ENCODE measurements at regions not wholly inside any gene's neighbourhood (a gene's known extent, or its start where the extent isn't known, plus 50 kb on each side); places are given as distances from the start of the nearest gene placed in this dataset.

- DNase-seq = no peak
- Mint-ChIP-seq H3K4me1 (no peaks in the 10 kb centered on the region), H3K4me3 (no peak overlapping the region), H3K36me3 (no peaks in the 10 kb centered on the region), H3K9me3 (peaks cover 0 to 8% (median 0%) of the 10 kb centered on the region in 7 donors), H3K27ac (no peak overlapping the region), H3K27me3 (peaks cover 5 to 8% (median 5%) of the 10 kb centered on the region in 3 donors)
- no peak for ATAC-seq (ENCODE audit: low read depth in 2 of 2)
These were observed 172.5 kb downstream of the MN1 start for GRCh38 chr22:27628891-27629631.

- Mint-ChIP-seq H3K4me3 (no peak overlapping the region), H3K4me1 (no peaks in the 10 kb centered on the region), H3K9me3 (peaks cover 0 to 8% (median 0%) of the 10 kb centered on the region in 7 donors), H3K36me3 (no peaks in the 10 kb centered on the region), H3K27ac (no peak overlapping the region), H3K27me3 (peaks cover 6 to 15% (median 11%) of the 10 kb centered on the region in 3 donors)
- DNase-seq = no peak
- no peak for ATAC-seq (ENCODE audit: low read depth in 2 of 2)
These were observed 171.5 kb downstream of the MN1 start for GRCh38 chr22:27629908-27630673.

- Mint-ChIP-seq H3K4me3 (no peak overlapping the region), H3K9me3 (peaks cover 0 to 8% (median 0%) of the 10 kb centered on the region in 7 donors), H3K27me3 (peaks cover 6 to 17% (median 11%) of the 10 kb centered on the region in 3 donors), H3K27ac (no peak overlapping the region), H3K36me3 (no peaks in the 10 kb centered on the region), H3K4me1 (no peaks in the 10 kb centered on the region)
- ATAC-seq (ENCODE audit: low read depth in 2 of 2) (no peak), DNase-seq (no peak)
These were observed 170.8 kb downstream of the MN1 start for GRCh38 chr22:27630754-27631153.

- peaks cover 0 to 8% (median 0%) of the 10 kb centered on the region in 7 donors for H3K9me3 Mint-ChIP-seq
- H3K27ac Mint-ChIP-seq = no peak overlapping the region
- H3K36me3 Mint-ChIP-seq = no peaks in the 10 kb centered on the region
- H3K4me3 Mint-ChIP-seq = no peak overlapping the region
- ATAC-seq (ENCODE audit: low read depth in 2 of 2) (no peak), DNase-seq (no peak)
- H3K4me1 Mint-ChIP-seq = no peaks in the 10 kb centered on the region
- H3K27me3 Mint-ChIP-seq = peaks cover 10 to 26% (median 11%) of the 10 kb centered on the region in 3 donors
These were observed 169.9 kb downstream of the MN1 start for GRCh38 chr22:27631641-27632040.

GRCh38 chr22:27632451-27633295 lies 168.9 kb downstream of the MN1 start:
- Mint-ChIP-seq H3K27me3 (peaks cover 10 to 28% (median 11%) of the 10 kb centered on the region in 3 donors), H3K4me3 (no peak overlapping the region), H3K36me3 (no peaks in the 10 kb centered on the region), H3K27ac (no peak overlapping the region), H3K4me1 (no peaks in the 10 kb centered on the region), H3K9me3 (peaks cover 0 to 8% (median 0%) of the 10 kb centered on the region in 7 donors)
- ATAC-seq (ENCODE audit: low read depth in 2 of 2) (no peak), DNase-seq (no peak)

GRCh38 chr22:27633296-27633871 lies 168.2 kb downstream of the MN1 start:
- Mint-ChIP-seq H3K4me3 (no peak overlapping the region), H3K9me3 (peaks cover 0 to 8% (median 0%) of the 10 kb centered on the region in 7 donors), H3K27ac (peak overlapping the region in 1 of 6 donors; percentile 65), H3K27me3 (peaks cover 10 to 28% (median 11%) of the 10 kb centered on the region in 3 donors), H3K4me1 (no peaks in the 10 kb centered on the region), H3K36me3 (no peaks in the 10 kb centered on the region)
- DNase-seq = no peak
- no peak for ATAC-seq (ENCODE audit: low read depth in 2 of 2)

GRCh38 chr22:27634043-27634740 lies 167.4 kb downstream of the MN1 start:
- Mint-ChIP-seq H3K27me3 (peaks cover 10 to 28% (median 11%) of the 10 kb centered on the region in 3 donors), H3K36me3 (no peaks in the 10 kb centered on the region), H3K27ac (no peak overlapping the region), H3K9me3 (peaks cover 0 to 8% (median 0%) of the 10 kb centered on the region in 7 donors), H3K4me1 (no peaks in the 10 kb centered on the region), H3K4me3 (no peak overlapping the region)
- no peak for ATAC-seq (ENCODE audit: low read depth in 2 of 2)
- no peak for DNase-seq

GRCh38 chr22:27635435-27635834 lies 166.1 kb downstream of the MN1 start:
- H3K27me3 Mint-ChIP-seq = peaks cover 10 to 28% (median 11%) of the 10 kb centered on the region in 3 donors
- no peak for ATAC-seq (ENCODE audit: low read depth in 2 of 2)
- no peak overlapping the region for H3K4me3 Mint-ChIP-seq
- no peak overlapping the region for H3K27ac Mint-ChIP-seq
- no peaks in the 10 kb centered on the region for H3K36me3 Mint-ChIP-seq
- peaks cover 0 to 8% (median 0%) of the 10 kb centered on the region in 7 donors for H3K9me3 Mint-ChIP-seq
- H3K4me1 Mint-ChIP-seq = no peaks in the 10 kb centered on the region
- no peak for DNase-seq

- no peak overlapping the region for H3K4me3 Mint-ChIP-seq
- H3K9me3 Mint-ChIP-seq = peaks cover 0 to 8% (median 0%) of the 10 kb centered on the region in 7 donors
- H3K36me3 Mint-ChIP-seq = no peaks in the 10 kb centered on the region
- H3K27me3 Mint-ChIP-seq = peaks cover 10 to 28% (median 11%) of the 10 kb centered on the region in 3 donors
- ATAC-seq (ENCODE audit: low read depth in 2 of 2) (no peak), DNase-seq (no peak)
- H3K4me1 Mint-ChIP-seq = no peaks in the 10 kb centered on the region
- H3K27ac Mint-ChIP-seq = no peak overlapping the region
These were observed 165.7 kb downstream of the MN1 start for GRCh38 chr22:27635852-27636251.

GRCh38 chr22:27636716-27637508 lies 164.6 kb downstream of the MN1 start:
- H3K36me3 Mint-ChIP-seq = no peaks in the 10 kb centered on the region
- DNase-seq = no peak
- peaks cover 0 to under 1% (median 0%) of the 10 kb centered on the region in 7 donors for H3K9me3 Mint-ChIP-seq
- no peaks in the 10 kb centered on the region for H3K4me1 Mint-ChIP-seq
- H3K27me3 Mint-ChIP-seq = peaks cover 10 to 28% (median 11%) of the 10 kb centered on the region in 3 donors
- H3K4me3 Mint-ChIP-seq = no peak overlapping the region
- no peak for ATAC-seq (ENCODE audit: low read depth in 2 of 2)
- no peak overlapping the region for H3K27ac Mint-ChIP-seq

GRCh38 chr22:27637604-27638003 lies 164.0 kb downstream of the MN1 start:
- no peak for ATAC-seq (ENCODE audit: low read depth in 2 of 2)
- Mint-ChIP-seq H3K27ac (no peak overlapping the region), H3K27me3 (peaks cover 10 to 28% (median 11%) of the 10 kb centered on the region in 3 donors), H3K4me3 (no peak overlapping the region), H3K4me1 (no peaks in the 10 kb centered on the region), H3K9me3 (no peaks in the 10 kb centered on the region), H3K36me3 (no peaks in the 10 kb centered on the region)
- DNase-seq = no peak
